Neural cell (in vitro differentiated cells): ENCODE measurements at regions not wholly inside any gene's neighbourhood (a gene's known extent, or its start where the extent isn't known, plus 50 kb on each side); places are given as distances from the start of the nearest gene placed in this dataset.

Experiments used
- H2AFZ ChIP-seq: fragments of 200-600, 300-800 bp; sonication (generic), shearing (Covaris generic); 2 replicates; pipeline ENCODE4 v1.6.0; 2014; ENCODE audit warnings: low read depth, mild to moderate bottlenecking, antibody characterized with exemption, low read length, moderate library complexity
- H3F3A ChIP-seq: fragments of 200-600 bp; shearing (Covaris generic); 2 replicates; pipeline ENCODE4 v1.6.1; 2016; ENCODE audit warnings: mild to moderate bottlenecking, moderate library complexity, mixed read lengths, antibody characterized with exemption, low read length; ENCODE audit not compliant: insufficient read depth, poor library complexity, severe bottlenecking
- H3K27ac ChIP-seq: fragments of 200-600, 300-800 bp; sonication (generic), shearing (Covaris generic); 2 replicates; pipeline ENCODE4 v1.5.1; 2014; ENCODE audit warnings: mild to moderate bottlenecking, low read length, moderate library complexity
- H3K27me3 ChIP-seq: fragments of 300-800, 200-600 bp; sonication (generic), shearing (Covaris generic); 2 replicates; pipeline ENCODE4 v1.6.0; 2014; ENCODE audit warnings: mild to moderate bottlenecking, low read depth, low read length, moderate library complexity; ENCODE audit not compliant: insufficient read depth
- H3K36me3 ChIP-seq: fragments of 300-800, 200-600 bp; sonication (generic), shearing (Covaris generic); 2 replicates; pipeline ENCODE4 v1.5.1; 2014; ENCODE audit warnings: mild to moderate bottlenecking, antibody characterized with exemption, low read length, moderate library complexity; ENCODE audit not compliant: insufficient read depth
- H3K4me2 ChIP-seq: fragments of 300-800, 200-600 bp; sonication (generic), shearing (Covaris generic); 2 replicates; pipeline ENCODE4 v1.6.0; 2014; ENCODE audit warnings: mild to moderate bottlenecking, low read length
- H3K4me3 ChIP-seq: fragments of 300-800, 200-600 bp; sonication (generic), shearing (Covaris generic); 2 replicates; pipeline ENCODE4 v1.5.1; 2014; ENCODE audit warnings: mild to moderate bottlenecking, low read length, moderate library complexity
- H3K79me2 ChIP-seq: fragments of 200-600 bp; shearing (Covaris generic); replicated peaks from 2 replicates; pipeline ENCODE4 v1.6.0; 2014; ENCODE audit warnings: mild to moderate bottlenecking, low read length, moderate library complexity; ENCODE audit not compliant: insufficient read depth
- H3K9ac ChIP-seq: fragments of 300-800, 200-600 bp; sonication (generic), shearing (Covaris generic); 2 replicates; pipeline ENCODE4 v1.6.1; 2016; ENCODE audit warnings: mild to moderate bottlenecking, low read length, mixed read lengths
- H3K9me2 ChIP-seq: fragments of 200-600 bp; shearing (Covaris generic); 2 replicates; pipeline ENCODE4 v1.6.1; 2016; ENCODE audit warnings: mild to moderate bottlenecking, low read length, mixed read lengths; ENCODE audit not compliant: insufficient read depth
- H3K9me3 ChIP-seq: fragments of 200-600, 300-800 bp; sonication (generic), shearing (Covaris generic); 2 replicates; pipeline ENCODE4 v1.6.1; 2016; ENCODE audit warnings: mild to moderate bottlenecking, mixed run types, low read length, moderate library complexity, mixed read lengths
- H4K20me1 ChIP-seq: fragments of 200-600 bp; shearing (Covaris generic); 2 replicates; pipeline ENCODE4 v1.6.1; 2016; ENCODE audit warnings: mild to moderate bottlenecking, mixed run types; ENCODE audit not compliant: insufficient read depth
- EP300 ChIP-seq: fragments of 450-650 bp; conservative IDR thresholded peaks from 2 replicates; pipeline ENCODE4 v1.6.1; 2014; ENCODE audit warnings: antibody characterized with exemption, mild to moderate bottlenecking, moderate library complexity; ENCODE audit not compliant: poor library complexity, severe bottlenecking
- EZH2 ChIP-seq: fragments of 200-600, 300-800 bp; shearing (Covaris generic), sonication (generic); IDR thresholded peaks from 2 replicates; pipeline ENCODE4 v1.6.1; 2014; ENCODE audit warnings: antibody characterized with exemption, low read length, borderline replicate concordance, mild to moderate bottlenecking; ENCODE audit not compliant: insufficient read depth, poor library complexity, severe bottlenecking
- MXI1 ChIP-seq: fragments of 450-650 bp; conservative IDR thresholded peaks from 2 replicates; pipeline ENCODE4 v1.6.1; 2014; ENCODE audit warnings: antibody characterized with exemption, mild to moderate bottlenecking; ENCODE audit not compliant: poor library complexity, severe bottlenecking
- POLR2AphosphoS5 ChIP-seq: IDR thresholded peaks from 2 replicates; pipeline ENCODE4 v1.6.1; 2012
- RAD21 ChIP-seq: fragments of 450-650 bp; conservative IDR thresholded peaks from 2 replicates; pipeline ENCODE4 v1.6.1; 2014; ENCODE audit warnings: antibody characterized with exemption, mild to moderate bottlenecking, moderate library complexity
- SMC3 ChIP-seq: fragments of 450-650 bp; conservative IDR thresholded peaks from 2 replicates; pipeline ENCODE4 v1.6.1; 2014; ENCODE audit warnings: antibody characterized with exemption, mild to moderate bottlenecking, moderate library complexity; ENCODE audit not compliant: poor library complexity
- TAF1 ChIP-seq: IDR thresholded peaks from 2 replicates; pipeline ENCODE4 v1.6.1; 2012; ENCODE audit warnings: low read depth
- TF ChIP-seq, protein P1 (sequence below): fragments of 450-650 bp; IDR thresholded peaks from 2 replicates; pipeline ENCODE4 v1.5.1; 2014; ENCODE audit warnings: antibody characterized with exemption, mild to moderate bottlenecking, moderate library complexity; ENCODE audit not compliant: poor library complexity, severe bottlenecking
- TF ChIP-seq, protein P2 (sequence below): IDR thresholded peaks from 2 replicates; pipeline ENCODE4 v1.6.1; 2012; ENCODE audit warnings: borderline replicate concordance

DNA sequence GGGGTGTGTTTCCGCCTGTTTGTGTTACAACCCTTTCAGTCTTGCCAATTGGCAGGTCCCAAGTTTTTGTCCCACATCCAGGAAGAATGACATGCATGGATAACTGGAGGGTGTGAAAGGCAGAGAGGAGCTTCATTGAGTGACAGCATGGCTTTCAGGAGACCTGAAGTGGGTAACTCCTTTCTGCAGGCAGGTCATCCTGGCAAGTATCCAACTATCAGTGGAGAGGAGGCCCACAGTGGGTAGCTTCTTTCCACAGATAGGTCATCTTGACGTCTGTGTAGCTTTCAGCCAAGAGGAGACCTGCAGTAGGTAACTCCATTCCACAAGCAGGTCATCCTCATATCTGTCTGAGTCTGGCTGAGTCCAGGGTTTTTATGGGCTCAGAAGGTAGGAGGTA, 1268.8 kb upstream of the CNTN5 start:
- H2AFZ ChIP-seq = no peak overlapping the region

DNA sequence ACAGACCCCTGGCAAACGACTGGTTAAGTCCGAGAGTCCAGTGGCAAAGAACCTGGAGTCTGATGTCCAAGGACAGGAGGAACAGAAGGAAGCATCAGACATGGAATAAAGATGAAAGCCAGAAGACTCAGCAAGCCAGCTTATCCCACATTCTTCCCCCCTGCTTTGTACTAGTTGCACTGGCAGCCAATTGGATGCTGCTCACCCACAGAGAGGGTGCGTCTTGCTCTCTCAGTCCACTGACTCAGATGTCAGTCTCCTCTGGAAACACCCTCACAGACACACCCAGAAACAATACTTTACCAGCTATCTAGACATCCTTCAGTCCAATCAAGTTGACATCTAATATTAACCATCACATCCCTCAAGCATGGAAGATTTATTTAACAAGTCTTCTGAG, 1265.8 kb upstream of the CNTN5 start:
- H3F3A ChIP-seq = no peaks in the 10 kb centered on the region
- TF ChIP-seq MXI1 (no peak), EP300 (peak; percentile 28), TAF1 (no peak)
- TF ChIP-seq, protein P1, sequence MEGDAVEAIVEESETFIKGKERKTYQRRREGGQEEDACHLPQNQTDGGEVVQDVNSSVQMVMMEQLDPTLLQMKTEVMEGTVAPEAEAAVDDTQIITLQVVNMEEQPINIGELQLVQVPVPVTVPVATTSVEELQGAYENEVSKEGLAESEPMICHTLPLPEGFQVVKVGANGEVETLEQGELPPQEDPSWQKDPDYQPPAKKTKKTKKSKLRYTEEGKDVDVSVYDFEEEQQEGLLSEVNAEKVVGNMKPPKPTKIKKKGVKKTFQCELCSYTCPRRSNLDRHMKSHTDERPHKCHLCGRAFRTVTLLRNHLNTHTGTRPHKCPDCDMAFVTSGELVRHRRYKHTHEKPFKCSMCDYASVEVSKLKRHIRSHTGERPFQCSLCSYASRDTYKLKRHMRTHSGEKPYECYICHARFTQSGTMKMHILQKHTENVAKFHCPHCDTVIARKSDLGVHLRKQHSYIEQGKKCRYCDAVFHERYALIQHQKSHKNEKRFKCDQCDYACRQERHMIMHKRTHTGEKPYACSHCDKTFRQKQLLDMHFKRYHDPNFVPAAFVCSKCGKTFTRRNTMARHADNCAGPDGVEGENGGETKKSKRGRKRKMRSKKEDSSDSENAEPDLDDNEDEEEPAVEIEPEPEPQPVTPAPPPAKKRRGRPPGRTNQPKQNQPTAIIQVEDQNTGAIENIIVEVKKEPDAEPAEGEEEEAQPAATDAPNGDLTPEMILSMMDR = no peak

More for the DNA sequence above, 1268.8 kb upstream of the CNTN5 start:
- Histone ChIP-seq H3K9me2 (no peaks in the 10 kb centered on the region), H3K79me2 (no peaks in the 10 kb centered on the region), H3F3A (no peaks in the 10 kb centered on the region), H3K36me3 (no peaks in the 10 kb centered on the region), H4K20me1 (no peaks in the 10 kb centered on the region), H3K9me3 (no peaks in the 10 kb centered on the region), H3K27ac (no peak overlapping the region), H3K4me2 (no peak overlapping the region), H3K4me3 (no peak overlapping the region), H3K27me3 (no peaks in the 10 kb centered on the region), H3K9ac (no peak overlapping the region)
- TF ChIP-seq EZH2 (no peak), MXI1 (no peak), EP300 (no peak), RAD21 (no peak), TAF1 (no peak), POLR2AphosphoS5 (no peak), SMC3 (no peak)
- TF ChIP-seq, protein P2, sequence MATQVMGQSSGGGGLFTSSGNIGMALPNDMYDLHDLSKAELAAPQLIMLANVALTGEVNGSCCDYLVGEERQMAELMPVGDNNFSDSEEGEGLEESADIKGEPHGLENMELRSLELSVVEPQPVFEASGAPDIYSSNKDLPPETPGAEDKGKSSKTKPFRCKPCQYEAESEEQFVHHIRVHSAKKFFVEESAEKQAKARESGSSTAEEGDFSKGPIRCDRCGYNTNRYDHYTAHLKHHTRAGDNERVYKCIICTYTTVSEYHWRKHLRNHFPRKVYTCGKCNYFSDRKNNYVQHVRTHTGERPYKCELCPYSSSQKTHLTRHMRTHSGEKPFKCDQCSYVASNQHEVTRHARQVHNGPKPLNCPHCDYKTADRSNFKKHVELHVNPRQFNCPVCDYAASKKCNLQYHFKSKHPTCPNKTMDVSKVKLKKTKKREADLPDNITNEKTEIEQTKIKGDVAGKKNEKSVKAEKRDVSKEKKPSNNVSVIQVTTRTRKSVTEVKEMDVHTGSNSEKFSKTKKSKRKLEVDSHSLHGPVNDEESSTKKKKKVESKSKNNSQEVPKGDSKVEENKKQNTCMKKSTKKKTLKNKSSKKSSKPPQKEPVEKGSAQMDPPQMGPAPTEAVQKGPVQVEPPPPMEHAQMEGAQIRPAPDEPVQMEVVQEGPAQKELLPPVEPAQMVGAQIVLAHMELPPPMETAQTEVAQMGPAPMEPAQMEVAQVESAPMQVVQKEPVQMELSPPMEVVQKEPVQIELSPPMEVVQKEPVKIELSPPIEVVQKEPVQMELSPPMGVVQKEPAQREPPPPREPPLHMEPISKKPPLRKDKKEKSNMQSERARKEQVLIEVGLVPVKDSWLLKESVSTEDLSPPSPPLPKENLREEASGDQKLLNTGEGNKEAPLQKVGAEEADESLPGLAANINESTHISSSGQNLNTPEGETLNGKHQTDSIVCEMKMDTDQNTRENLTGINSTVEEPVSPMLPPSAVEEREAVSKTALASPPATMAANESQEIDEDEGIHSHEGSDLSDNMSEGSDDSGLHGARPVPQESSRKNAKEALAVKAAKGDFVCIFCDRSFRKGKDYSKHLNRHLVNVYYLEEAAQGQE = no peak
- TF ChIP-seq, protein P1 = no peak

More for the DNA sequence above, 1265.8 kb upstream of the CNTN5 start:
- no peaks in the 10 kb centered on the region for H3K79me2 ChIP-seq
- no peaks in the 10 kb centered on the region for H3K27me3 ChIP-seq
- no peak overlapping the region for H3K4me3 ChIP-seq
- H2AFZ ChIP-seq = no peak overlapping the region
- H3K9me3 ChIP-seq = no peaks in the 10 kb centered on the region
- no peaks in the 10 kb centered on the region for H3K9me2 ChIP-seq
- H3K9ac ChIP-seq = no peak overlapping the region
- no peaks in the 10 kb centered on the region for H3K36me3 ChIP-seq
- no peak overlapping the region for H3K27ac ChIP-seq
- H3K4me2 ChIP-seq = no peak overlapping the region
- no peaks in the 10 kb centered on the region for H4K20me1 ChIP-seq
